ENCODE measurements at regions not wholly inside any gene's neighbourhood (a gene's known extent, or its start where the extent isn't known, plus 50 kb on each side); places are given as distances from the start of the nearest gene placed in this dataset.

DNA sequence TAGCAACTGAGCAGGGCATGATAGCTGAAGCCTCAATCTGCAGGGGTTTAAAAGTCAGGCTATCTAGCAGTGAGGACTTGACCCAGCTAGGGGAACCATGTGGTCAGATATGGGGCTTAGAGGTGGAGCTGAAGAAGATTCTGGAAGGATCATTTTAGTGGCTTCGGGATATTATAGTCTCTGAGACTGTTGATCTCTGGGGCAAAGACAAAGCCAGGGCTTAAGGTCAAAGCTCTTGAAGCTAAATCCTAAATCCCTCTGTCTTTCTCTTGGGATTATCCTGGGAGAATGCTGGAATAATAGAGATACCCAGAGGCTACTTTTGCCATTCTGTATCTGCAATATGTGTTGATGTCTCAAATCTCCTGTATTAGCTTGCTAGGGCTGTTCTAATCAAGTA lies 132.2 kb downstream of the DHX35 start:
- TF ChIP-seq, protein P1, sequence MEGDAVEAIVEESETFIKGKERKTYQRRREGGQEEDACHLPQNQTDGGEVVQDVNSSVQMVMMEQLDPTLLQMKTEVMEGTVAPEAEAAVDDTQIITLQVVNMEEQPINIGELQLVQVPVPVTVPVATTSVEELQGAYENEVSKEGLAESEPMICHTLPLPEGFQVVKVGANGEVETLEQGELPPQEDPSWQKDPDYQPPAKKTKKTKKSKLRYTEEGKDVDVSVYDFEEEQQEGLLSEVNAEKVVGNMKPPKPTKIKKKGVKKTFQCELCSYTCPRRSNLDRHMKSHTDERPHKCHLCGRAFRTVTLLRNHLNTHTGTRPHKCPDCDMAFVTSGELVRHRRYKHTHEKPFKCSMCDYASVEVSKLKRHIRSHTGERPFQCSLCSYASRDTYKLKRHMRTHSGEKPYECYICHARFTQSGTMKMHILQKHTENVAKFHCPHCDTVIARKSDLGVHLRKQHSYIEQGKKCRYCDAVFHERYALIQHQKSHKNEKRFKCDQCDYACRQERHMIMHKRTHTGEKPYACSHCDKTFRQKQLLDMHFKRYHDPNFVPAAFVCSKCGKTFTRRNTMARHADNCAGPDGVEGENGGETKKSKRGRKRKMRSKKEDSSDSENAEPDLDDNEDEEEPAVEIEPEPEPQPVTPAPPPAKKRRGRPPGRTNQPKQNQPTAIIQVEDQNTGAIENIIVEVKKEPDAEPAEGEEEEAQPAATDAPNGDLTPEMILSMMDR (IDR thresholded peaks at IDR 0.05; ENCODE audit: extremely low read depth in 1 of 2, insufficient read depth in 1 of 2, low read depth in 1 of 2, low read length in 2 of 2): no peak
- TF ChIP-seq POLR2AphosphoS5 (IDR thresholded peaks at IDR 0.05; ENCODE audit: insufficient read depth, low read depth, low read length): no peak
- TF ChIP-seq EZH2 (IDR thresholded peaks at IDR 0.05; ENCODE audit: borderline replicate concordance, low read depth, low read length, severe bottlenecking): no peak
- TF ChIP-seq, protein P2, sequence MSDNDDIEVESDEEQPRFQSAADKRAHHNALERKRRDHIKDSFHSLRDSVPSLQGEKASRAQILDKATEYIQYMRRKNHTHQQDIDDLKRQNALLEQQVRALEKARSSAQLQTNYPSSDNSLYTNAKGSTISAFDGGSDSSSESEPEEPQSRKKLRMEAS (IDR thresholded peaks at IDR 0.05; ENCODE audit: insufficient read depth, insufficient read length): no peak
- no peak for TF ChIP-seq POLR2A (IDR thresholded peaks at IDR 0.05; ENCODE audit: low read depth, low read length)
- no peak for TF ChIP-seq FOS (IDR thresholded peaks at IDR 0.05; ENCODE audit: borderline replicate concordance, insufficient read depth, low read length)
- no peak for TF ChIP-seq JUN (IDR thresholded peaks at IDR 0.05; ENCODE audit: borderline replicate concordance, insufficient read depth, insufficient read length, low read depth)
